NCI-H526 treated with DMSO at 0.1 percent for 48 hours (cell line): ENCODE measurements at regions not wholly inside any gene's neighbourhood (a gene's known extent, or its start where the extent isn't known, plus 50 kb on each side); places are given as distances from the start of the nearest gene placed in this dataset.

Source experiments
- DNase-seq: peaks from one replicate; lab custom pipeline; 2025; lab: John Stamatoyannopoulos, UW

DNA sequence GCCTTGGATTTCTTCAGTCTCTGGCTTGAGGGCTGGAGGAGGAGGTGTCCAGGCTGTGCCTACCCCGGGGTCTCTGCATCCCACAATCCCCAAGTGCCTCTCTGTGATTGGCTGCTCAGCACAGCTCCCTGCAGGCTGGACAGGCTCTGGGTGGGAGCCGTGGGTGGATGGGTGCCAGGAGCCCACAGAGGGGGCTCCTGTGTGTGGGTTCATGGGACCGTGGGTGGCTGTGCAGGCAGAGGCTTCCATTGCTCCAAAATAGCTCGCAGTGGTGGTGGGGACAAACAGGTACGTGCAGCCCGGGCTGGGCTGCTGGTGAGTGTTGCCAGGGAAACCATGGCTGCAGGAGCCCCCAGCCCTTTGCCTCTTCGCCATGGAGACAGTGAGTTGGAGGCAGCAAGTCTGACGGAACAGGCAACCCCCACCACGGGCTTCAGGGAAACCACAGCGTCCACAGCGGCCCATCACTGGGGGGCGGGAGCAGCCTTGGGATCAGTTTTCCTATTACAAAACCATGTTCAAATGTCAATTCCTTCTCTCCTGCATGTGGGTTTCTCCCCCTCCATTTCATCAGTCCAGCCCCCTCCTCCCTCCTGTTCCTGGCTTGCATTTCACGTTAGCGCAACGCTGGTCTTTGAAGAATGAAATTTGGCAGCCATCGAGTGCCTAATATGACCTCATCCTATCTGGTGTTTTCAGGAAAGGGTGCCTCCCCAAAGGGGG, 155.2 kb downstream of the TRIM29 start:
- no peak for DNase-seq

DNA sequence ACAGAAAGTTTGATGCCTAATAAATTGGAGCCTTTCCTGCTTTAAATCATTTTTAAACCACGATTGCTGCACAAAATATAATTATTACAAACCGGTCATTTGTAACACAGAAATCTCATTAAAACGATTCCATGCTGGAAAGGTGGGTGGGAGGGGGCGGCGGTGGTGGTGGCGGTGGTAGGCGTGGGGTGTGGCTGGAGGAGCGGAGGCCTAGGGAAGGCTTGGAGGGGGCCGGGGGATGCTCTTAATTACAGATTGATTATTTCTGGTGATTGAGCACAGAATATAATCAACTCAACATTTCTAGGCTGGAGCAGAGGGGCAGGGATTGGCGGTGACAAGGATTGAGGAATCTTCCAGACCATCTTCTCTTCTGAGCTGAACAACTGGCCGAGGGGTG, 157.5 kb downstream of the TRIM29 start:
- DNase-seq = no peak

DNA sequence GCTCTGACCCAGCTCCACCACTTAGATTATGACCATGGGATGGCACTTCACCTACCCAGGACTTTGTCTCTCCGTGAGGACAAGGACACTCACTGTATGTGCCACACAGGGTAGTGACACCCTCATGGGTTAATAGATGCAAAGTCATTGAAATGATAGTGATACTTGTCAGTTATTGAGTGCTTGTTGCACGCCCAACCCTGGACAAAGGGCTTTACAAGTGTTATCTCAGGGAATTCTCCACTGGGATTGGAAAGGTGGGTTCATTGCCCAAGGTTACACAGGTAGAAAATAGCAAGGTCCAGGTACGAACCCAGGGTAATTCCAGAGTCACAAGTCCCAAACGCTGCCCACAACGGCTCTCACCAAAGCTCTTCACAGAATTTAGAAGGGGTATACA, 158.2 kb downstream of the TRIM29 start:
- DNase-seq = no peak

DNA sequence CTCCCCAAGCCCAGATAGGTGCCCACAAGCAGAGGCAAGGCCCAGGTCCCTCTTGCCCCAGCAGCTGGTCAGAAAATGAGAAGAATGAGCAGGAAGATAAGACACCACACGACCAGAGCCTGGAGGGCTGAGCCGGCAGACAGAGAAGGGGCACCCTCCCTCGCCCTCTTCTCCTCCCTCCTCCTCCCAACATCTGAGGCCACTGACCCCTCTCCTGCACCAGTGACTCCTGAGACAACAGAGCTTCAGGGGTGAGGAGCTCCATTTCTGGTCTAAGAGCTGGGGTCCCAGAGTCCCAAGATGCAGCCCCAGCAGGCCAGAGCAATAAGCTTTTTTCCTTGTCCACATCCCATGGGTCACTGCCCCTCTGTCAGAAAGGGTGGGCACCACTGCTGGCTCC, 159.2 kb downstream of the TRIM29 start:
- no peak for DNase-seq

DNA sequence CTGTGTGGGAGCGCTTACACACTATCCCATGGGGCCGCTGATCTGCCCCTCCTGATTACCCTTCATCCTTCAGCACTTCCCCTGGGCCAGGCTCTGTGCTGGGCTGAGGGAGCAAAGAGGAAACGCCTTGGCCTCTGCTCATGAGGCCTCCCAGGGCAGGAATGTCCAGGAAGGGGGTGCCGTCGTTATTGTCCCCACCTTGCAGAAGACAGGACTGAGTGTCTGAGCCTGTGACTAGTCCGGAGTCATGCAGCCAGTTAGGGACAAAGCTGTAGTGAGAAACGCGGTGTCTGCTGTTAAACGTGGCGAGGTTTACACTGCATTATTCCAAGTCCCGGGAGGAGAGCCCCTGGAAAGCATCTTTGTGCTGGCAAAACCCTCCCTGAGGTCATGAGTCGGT, 160.0 kb downstream of the TRIM29 start:
- no peak for DNase-seq

DNA sequence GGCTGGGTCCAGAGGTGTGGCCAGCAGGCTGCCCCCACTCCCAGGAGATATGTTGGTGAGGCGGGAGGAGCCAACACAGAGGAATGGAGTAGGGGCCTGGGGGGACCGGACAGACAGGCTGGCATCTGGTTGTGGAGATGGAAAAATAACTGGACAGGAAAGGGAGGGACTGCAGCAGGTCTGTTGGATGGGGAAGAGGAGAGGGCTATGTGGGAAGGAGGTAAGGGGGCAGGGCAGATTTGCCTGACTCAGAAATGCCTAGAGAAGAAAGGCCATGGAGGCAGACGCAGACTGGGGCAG, 160.4 kb downstream of the TRIM29 start:
- no peak for DNase-seq

DNA sequence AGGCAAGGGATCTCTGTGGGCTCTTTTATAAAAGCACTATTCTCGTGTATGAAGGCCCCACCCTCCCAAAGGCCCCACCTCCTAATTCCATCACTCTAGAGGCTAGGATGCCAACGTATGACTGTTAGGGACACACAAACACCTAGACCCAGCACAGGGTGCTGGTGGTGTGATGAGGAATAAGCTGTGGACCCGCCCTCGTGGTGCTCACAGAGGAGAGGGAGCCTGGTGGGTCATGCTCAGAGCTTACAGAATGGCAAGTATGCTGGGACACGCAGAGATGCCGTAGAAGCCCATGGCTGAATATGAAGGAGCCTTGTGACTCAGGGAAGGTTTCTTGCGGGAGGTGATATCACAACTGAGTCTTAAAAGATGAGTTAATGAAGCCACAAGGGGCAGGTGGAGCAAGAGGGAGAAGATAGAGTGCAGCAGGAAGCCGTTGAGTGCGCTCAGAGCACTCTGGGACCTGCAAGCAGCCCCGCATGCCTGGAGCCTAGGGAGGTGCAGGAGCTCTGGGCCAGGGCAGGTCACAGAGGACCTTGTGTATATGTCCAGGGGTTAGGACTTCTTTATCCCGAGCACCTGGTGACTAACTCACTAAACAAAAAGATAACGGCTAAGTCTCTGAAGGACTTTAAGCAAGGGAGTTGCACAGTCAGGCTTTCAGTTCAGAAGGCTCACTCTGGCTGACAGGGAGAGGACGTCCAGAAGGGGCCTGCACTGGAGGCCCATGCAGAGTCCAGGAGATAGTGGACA, 160.9 kb downstream of the TRIM29 start:
- DNase-seq = no peak

DNA sequence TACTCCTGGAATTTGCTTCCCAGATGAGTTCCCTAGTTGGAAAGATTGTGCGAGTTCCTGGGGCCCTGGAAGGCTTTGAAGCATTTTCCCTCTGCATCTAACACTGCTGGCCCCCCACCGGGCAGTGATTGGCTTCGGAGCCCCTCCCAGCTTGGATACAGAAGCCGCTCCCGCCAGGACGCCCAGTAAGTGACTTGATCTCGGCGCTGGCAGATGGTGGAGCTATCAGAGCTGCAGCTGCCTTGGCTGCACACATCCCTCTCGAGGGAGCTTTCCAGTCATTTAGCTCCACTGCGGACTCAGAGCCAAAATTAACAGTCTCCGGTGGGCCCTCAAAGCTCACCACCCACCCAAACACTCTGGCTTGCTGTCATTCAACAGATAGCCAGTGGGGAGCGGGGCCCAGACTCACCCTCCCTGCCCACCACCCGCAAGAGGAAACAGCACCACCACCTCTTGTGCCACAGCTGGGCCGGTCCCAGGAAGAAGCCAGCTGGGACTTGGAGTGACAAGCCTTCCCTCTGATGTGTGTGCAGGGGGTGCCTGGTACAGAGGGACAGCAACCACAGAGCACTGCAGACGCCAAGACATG, 162.3 kb downstream of the TRIM29 start:
- DNase-seq = no peak

DNA sequence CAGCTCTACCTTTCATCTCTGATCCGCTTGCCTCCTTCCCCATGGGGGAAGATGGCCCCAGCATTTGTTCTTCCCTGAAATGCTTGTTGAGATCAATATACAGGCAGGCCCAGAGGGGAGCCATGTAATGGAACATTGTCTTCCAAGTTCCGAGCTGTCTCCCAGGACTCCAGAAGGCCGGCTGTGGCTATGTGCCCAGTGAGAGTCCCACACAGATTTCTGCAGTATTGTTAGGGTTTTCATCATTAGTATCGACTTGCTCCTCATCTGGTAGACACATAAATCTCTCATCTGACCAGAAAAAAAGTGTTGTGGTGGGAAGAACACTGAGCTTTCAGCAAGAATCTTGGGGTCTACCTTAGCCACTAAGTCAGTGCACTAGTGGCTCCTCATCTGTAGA, 163.4 kb downstream of the TRIM29 start:
- DNase-seq = no peak

DNA sequence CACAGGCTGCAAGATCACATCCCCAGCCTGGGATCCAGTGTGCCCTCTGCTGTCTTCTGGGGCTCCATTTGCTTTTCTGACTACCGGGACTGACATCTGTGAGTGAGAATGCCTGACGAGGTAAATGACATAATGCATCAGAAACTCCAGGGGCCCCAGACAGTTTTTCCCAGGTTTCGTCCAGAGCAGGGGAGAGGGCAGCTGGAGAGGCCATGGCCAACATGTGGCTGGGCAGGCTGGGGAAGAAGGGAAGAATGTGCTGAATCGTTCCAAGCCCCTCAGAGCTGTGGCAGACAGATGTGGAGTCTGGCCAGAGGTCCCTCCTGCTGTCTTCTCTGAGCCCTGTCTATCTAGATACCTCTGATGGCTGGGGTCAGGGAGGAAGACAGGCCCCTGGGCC, 163.9 kb downstream of the TRIM29 start:
- DNase-seq = no peak

DNA sequence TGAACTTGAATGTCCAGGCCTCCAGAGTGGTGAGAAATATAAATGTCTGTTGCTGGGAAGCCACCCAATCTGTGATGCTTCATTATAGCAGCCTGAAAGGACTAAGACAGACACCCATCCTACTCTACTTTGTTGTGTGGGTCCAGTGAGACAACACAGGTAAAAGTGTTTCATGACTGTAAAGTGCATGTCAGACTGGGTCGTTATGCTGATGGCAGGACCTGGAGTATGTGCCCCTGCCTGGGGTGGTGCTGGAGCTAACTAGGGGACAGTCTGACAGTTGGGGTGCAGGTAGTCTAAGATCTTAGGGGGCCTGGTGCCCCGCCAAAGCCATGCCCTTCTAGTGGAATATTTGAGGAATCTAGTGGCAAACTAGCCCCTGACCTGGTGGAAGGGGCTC, 165.6 kb downstream of the TRIM29 start:
- no peak for DNase-seq

DNA sequence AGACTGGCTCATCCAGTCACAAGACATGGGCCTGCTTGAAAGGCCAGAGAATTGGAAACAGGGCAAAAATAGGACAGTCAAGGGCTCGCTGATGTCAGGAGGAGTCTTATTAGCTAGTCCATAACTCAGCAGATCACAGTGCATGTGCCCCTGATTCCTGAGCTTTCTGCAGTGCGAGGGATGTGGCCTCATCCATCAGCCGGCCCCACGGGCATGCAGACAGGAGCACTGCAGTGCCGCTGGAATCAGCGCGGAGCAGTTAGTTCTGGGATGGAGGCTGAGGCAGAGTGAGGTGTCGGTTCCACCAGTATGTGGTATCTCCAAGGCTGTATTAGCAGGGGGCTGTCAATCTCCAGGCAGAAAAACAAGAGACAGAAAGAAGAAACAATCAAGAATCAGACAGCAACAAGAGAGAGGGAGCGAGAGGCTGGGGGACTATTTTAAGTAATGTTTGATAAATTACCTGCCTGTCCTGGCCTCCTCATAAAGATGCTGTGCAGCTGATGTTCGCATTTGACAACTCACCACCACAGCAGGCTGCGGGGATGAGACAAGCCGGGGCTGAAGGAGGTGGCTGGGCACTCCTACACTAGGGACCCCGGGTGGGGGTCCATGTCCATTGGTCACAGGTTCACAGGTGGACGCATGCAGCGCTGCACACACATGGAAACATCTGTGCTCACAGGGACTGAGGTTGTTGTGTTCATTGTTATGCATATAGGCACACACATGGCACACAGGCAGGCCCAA, 167.2 kb downstream of the TRIM29 start:
- no peak for DNase-seq

DNA sequence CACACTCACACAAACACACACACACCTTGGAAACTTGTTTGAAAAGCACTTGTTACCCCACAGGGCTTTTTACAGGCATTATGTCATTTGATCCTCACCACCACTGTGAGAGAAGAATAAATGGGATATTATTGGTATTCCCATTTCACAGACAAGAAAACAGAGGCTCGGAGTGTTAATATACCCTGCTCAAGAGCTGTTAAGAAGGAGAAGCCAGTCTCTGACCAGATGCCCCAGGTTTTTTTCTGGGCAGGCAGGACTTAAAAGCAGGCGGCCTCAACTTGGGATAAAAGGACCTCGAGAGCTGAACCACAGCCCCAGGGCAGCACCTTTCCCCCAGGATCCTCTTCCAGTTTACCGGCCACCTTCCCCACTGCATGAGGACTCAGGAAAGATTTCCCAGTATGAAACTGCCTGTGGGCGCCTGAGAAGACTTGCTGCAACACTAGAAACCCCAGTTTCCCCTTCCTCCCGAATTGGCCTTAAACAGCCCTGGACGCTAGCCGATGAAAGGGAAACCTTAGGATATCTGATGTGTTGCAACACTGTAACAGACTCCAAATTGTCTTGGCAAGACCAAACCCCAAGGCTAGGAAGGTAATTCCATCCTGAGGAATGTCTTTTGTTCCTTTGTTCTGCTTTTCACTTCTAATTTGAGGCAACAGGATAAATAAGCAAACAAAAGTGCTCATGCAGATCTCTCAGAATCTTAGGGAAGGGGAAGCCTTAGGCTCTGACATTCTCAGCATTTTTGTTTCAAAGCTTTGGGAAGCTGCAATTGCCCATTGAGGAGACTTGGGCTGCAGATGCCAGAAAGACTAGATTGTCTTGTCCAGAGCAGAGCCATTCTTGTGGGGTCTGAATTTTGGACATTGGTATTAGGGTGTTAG, 173.5 kb downstream of the TRIM29 start:
- no peak for DNase-seq

DNA sequence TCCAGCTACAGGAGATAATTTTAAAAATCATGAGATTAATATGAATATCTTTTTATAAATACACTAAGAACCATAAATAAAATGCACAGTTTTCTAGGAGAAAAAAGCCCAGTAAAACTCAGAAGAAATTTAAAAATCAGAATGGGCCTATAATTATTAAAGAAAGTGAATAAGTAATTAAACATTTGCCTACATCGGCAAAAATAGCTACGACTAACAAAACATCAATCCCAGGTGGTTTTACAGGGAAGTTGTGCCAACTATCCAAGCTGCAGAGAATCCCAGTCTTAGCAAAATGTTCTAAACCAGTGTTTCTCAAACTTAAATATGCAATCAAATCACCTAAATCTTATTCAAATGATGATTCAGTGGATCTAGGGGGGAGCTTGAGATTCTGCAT, 180.0 kb downstream of the TRIM29 start:
- no peak for DNase-seq

DNA sequence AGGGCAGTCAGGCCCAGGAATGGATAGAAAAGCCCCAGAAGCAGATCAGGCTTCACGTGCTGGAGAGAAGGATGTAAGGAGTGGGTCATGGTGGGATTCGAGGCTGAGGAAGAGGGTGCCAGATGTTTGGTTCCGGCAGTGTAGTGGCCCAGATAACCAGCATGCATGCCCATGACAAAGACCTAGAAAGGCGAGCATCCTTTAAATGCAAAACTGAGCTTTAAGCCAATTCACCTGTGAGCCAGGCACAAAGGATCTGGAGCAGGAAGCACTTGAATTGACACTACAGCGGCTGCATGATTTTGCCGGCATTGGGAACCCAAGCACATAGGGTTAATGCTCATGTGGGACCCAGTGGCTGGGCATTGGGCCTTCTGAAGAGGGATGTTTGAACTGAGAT, 185.5 kb downstream of the TRIM29 start:
- DNase-seq = no peak

DNA sequence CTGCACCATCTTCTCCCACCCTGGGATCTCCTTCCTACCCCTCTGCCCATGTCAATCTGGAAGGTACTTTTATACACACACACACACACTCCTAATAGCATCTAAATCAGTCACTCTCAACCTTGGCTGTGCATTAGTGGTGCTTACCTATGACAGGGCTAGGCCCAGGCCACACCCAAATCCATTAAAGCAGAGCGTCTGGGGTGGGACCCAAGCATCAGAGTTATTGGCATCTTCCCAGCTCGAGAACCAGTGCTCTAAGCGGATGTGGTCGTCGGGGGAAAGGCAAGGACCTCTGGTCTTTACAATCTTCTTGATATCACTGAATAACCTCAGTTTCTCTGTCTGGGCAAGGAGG, 194.6 kb downstream of the TRIM29 start:
- no peak for DNase-seq

DNA sequence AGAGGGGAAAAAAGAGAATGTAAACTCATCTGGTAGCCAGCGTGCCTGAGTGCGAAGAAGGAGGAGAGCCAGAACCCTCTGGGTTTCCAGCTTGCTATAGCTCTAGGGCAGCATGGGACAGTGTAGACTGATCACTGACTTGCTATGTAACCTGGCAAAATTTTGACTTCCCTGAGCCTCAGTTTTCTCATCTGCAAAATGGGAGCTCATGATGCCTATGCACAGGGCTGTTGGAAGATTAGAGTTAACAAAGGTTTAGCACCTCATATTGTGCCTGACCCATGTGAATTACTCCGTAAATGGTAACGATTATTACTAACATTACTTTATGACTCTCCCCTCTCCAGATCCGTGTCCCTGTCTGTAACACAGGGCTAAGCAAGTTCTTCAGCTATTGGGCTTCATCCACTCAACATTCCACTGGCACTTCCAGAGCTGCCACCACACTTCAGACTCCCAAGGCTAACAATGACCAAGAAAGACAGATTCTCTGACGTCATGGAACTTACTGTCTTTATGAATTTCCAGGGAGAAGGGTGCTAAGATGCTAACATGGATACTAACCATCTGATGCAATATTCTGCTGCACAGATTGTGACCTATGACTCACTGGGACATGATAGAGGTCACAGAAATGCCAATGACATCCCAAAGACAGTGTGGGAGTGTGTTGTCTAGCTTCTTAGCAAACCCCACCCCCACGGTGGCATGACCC, 195.2 kb downstream of the TRIM29 start:
- DNase-seq = no peak

DNA sequence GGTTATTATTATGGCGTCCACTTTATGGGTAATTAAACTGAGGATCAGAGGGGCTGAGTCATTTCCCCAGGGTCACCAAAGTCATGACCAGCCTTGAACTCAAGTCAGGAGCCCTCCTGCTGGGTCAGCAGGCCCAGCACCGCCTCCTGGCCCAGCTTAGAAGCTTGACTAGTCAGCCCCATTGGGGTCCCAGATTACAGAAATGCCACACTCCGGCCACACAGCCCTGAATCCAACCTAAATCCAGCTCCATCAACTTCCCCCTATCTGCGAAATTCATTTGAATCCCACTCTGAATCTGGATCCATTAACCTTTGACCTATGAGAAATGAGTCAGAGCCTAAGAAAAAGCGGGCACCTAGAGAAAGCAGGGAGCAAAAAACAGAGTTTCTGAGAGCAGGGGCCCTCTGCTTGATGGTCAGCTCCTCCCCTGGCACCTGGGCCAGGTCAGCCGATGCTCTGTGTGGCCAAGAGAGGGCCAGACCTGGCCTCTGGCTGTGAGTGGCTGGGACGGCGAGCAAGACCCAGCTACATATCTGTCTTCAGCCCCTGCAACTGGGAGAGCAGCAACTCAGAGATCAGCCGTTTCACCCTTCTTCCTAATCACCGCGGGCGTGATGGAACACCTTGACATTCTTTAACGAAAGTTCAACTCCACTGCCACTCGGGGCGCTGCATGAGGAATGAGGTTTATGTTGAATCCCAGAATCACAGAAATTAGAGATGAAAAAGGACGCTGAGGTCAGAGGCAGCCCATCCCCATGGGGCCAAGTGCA, 196.1 kb downstream of the TRIM29 start:
- DNase-seq = no peak

DNA sequence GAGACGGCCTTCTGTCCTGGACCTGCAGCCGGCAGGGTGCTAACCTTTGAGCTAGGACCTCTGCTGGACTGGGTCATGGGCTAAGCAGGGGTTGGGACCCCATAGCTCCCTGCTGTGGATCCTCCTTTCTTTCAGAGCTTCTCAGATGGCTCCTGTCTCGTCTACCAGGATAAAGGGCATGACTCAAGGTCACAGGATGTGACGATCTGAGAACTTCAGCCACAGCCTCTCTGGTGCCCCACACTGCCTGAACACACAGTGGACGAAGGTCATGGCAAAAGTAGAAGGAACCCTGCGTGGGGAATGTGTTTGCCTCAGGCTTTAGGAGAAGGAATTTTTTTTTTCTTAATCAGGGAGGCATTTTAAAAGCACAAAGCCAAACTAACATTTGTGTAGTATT, 196.7 kb downstream of the TRIM29 start:
- no peak for DNase-seq

DNA sequence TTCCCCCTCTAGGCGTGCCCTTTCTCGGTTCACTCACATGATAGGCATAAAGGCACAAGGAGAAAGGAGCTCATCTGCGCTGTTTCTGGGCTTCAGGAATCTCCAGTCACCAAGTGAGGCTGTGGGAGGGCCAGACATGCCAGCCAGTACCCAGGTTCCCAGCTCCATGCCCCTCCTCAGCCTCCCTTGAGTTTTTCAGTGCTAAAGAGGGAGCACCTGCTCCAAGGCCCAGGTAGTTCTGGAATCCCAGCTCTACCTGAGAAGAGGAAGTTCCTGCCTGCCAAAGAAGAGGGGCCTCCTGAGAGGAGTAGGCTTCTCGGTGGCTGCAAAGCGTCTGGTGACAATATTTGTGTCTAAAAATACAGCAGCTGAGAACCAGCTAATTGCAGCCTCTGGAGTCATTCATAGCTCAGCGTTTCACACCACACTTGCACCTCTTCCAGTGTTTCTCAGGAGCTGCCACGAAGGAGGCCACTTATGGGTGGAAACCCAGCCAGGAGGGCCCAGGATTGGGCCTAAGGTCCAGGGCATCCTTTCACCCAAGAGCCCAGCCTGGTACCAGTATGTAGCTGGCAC, 197.4 kb downstream of the TRIM29 start:
- no peak for DNase-seq
